ENCODE measurements at regions not wholly inside any gene's neighbourhood (a gene's known extent, or its start where the extent isn't known, plus 50 kb on each side); places are given as distances from the start of the nearest gene placed in this dataset.

DNA sequence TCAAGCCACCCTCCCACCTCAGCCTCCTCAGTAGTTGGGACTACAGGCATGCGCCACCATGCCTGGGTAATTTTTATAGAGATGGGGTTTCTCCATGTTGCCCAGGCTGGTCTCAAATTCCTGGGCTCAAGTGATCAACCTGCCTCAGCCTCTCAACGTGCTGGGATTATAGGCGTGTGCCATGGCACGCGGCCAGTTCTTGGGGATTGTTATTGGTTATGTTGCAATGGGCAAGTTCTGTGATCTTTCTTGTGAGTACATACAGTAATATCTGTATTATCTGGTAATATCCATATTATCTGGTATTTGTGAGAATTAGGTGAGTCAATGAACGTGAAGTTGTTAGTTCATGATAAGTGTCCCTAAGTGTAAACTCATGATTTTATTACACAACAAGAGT, 90.3 kb upstream of the TBL1X start:
- ATAC-seq (no peak), DNase-seq (ENCODE audit: low spot score) (no peak)
- Histone ChIP-seq H3F3A (replicated peaks; ENCODE audit: low read depth) (no peaks in the 10 kb centered on the region), H3K36me3 (ENCODE audit: insufficient read depth) (no peaks in the 10 kb centered on the region), H3K4me3 (no peak overlapping the region), H3K9me2 (ENCODE audit: insufficient read depth) (no peaks in the 10 kb centered on the region), H3K4me2 (no peak overlapping the region), H4K20me1 (replicated peaks; ENCODE audit: insufficient read depth) (no peaks in the 10 kb centered on the region), H3K27ac (ENCODE audit: low read depth) (no peak overlapping the region), H3K4me1 (ENCODE audit: insufficient read depth) (no peaks in the 10 kb centered on the region), H3K27me3 (ENCODE audit: insufficient read depth) (no peaks in the 10 kb centered on the region), H3K79me2 (replicated peaks; ENCODE audit: insufficient read depth) (no peaks in the 10 kb centered on the region), H2AFZ (no peak overlapping the region)
- no peak for TF ChIP-seq STAT1 (IDR thresholded peaks at IDR 0.05; ENCODE audit: unreplicated experiment)
- no peak for TF ChIP-seq EZH2 (IDR thresholded peaks at IDR 0.05; ENCODE audit: low read depth, unreplicated experiment)
- no peak for TF ChIP-seq CREB1 (CRISPR knock-in tag; IDR thresholded peaks at IDR 0.05; ENCODE audit: low read depth)
- TF ChIP-seq JUNB (IDR thresholded peaks at IDR 0.05; ENCODE audit: unreplicated experiment) = no peak
- no peak for TF ChIP-seq ZNF114 (CRISPR knock-in tag; IDR thresholded peaks at IDR 0.05)
- TF ChIP-seq NANOG (IDR thresholded peaks at IDR 0.05; ENCODE audit: borderline replicate concordance) = no peak
- TF ChIP-seq, protein P1, sequence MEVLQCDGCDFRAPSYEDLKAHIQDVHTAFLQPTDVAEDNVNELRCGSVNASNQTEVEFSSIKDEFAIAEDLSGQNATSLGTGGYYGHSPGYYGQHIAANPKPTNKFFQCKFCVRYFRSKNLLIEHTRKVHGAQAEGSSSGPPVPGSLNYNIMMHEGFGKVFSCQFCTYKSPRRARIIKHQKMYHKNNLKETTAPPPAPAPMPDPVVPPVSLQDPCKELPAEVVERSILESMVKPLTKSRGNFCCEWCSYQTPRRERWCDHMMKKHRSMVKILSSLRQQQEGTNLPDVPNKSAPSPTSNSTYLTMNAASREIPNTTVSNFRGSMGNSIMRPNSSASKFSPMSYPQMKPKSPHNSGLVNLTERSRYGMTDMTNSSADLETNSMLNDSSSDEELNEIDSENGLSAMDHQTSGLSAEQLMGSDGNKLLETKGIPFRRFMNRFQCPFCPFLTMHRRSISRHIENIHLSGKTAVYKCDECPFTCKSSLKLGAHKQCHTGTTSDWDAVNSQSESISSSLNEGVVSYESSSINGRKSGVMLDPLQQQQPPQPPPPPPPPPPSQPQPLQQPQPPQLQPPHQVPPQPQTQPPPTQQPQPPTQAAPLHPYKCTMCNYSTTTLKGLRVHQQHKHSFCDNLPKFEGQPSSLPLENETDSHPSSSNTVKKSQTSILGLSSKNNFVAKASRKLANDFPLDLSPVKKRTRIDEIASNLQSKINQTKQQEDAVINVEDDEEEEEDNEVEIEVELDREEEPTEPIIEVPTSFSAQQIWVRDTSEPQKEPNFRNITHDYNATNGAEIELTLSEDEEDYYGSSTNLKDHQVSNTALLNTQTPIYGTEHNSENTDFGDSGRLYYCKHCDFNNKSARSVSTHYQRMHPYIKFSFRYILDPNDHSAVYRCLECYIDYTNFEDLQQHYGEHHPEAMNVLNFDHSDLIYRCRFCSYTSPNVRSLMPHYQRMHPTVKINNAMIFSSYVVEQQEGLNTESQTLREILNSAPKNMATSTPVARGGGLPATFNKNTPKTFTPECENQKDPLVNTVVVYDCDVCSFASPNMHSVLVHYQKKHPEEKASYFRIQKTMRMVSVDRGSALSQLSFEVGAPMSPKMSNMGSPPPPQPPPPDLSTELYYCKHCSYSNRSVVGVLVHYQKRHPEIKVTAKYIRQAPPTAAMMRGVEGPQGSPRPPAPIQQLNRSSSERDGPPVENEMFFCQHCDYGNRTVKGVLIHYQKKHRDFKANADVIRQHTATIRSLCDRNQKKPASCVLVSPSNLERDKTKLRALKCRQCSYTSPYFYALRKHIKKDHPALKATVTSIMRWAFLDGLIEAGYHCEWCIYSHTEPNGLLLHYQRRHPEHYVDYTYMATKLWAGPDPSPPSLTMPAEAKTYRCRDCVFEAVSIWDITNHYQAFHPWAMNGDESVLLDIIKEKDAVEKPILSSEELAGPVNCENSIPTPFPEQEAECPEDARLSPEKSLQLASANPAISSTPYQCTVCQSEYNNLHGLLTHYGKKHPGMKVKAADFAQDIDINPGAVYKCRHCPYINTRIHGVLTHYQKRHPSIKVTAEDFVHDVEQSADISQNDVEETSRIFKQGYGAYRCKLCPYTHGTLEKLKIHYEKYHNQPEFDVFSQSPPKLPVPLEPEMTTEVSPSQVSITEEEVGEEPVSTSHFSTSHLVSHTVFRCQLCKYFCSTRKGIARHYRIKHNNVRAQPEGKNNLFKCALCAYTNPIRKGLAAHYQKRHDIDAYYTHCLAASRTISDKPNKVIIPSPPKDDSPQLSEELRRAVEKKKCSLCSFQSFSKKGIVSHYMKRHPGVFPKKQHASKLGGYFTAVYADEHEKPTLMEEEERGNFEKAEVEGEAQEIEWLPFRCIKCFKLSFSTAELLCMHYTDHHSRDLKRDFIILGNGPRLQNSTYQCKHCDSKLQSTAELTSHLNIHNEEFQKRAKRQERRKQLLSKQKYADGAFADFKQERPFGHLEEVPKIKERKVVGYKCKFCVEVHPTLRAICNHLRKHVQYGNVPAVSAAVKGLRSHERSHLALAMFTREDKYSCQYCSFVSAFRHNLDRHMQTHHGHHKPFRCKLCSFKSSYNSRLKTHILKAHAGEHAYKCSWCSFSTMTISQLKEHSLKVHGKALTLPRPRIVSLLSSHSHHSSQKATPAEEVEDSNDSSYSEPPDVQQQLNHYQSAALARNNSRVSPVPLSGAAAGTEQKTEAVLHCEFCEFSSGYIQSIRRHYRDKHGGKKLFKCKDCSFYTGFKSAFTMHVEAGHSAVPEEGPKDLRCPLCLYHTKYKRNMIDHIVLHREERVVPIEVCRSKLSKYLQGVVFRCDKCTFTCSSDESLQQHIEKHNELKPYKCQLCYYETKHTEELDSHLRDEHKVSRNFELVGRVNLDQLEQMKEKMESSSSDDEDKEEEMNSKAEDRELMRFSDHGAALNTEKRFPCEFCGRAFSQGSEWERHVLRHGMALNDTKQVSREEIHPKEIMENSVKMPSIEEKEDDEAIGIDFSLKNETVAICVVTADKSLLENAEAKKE (CRISPR knock-in tag; IDR thresholded peaks at IDR 0.05) = no peak
- TF ChIP-seq ZNF331 (CRISPR knock-in tag; IDR thresholded peaks at IDR 0.05; ENCODE audit: low read depth) = no peak
- TF ChIP-seq EZH2phosphoT487 (IDR thresholded peaks at IDR 0.05; ENCODE audit: unreplicated experiment) = no peak
- no peak for TF ChIP-seq POLR2AphosphoS5 (IDR thresholded peaks at IDR 0.05; ENCODE audit: low read depth)
- TF ChIP-seq, protein P2, sequence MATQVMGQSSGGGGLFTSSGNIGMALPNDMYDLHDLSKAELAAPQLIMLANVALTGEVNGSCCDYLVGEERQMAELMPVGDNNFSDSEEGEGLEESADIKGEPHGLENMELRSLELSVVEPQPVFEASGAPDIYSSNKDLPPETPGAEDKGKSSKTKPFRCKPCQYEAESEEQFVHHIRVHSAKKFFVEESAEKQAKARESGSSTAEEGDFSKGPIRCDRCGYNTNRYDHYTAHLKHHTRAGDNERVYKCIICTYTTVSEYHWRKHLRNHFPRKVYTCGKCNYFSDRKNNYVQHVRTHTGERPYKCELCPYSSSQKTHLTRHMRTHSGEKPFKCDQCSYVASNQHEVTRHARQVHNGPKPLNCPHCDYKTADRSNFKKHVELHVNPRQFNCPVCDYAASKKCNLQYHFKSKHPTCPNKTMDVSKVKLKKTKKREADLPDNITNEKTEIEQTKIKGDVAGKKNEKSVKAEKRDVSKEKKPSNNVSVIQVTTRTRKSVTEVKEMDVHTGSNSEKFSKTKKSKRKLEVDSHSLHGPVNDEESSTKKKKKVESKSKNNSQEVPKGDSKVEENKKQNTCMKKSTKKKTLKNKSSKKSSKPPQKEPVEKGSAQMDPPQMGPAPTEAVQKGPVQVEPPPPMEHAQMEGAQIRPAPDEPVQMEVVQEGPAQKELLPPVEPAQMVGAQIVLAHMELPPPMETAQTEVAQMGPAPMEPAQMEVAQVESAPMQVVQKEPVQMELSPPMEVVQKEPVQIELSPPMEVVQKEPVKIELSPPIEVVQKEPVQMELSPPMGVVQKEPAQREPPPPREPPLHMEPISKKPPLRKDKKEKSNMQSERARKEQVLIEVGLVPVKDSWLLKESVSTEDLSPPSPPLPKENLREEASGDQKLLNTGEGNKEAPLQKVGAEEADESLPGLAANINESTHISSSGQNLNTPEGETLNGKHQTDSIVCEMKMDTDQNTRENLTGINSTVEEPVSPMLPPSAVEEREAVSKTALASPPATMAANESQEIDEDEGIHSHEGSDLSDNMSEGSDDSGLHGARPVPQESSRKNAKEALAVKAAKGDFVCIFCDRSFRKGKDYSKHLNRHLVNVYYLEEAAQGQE (IDR thresholded peaks at IDR 0.05; ENCODE audit: unreplicated experiment) = no peak
- TF ChIP-seq, protein P3, sequence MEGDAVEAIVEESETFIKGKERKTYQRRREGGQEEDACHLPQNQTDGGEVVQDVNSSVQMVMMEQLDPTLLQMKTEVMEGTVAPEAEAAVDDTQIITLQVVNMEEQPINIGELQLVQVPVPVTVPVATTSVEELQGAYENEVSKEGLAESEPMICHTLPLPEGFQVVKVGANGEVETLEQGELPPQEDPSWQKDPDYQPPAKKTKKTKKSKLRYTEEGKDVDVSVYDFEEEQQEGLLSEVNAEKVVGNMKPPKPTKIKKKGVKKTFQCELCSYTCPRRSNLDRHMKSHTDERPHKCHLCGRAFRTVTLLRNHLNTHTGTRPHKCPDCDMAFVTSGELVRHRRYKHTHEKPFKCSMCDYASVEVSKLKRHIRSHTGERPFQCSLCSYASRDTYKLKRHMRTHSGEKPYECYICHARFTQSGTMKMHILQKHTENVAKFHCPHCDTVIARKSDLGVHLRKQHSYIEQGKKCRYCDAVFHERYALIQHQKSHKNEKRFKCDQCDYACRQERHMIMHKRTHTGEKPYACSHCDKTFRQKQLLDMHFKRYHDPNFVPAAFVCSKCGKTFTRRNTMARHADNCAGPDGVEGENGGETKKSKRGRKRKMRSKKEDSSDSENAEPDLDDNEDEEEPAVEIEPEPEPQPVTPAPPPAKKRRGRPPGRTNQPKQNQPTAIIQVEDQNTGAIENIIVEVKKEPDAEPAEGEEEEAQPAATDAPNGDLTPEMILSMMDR (conservative IDR thresholded peaks at IDR 0.05; ENCODE audit: low read depth in 2 of 2) = no peak
- TF ChIP-seq, protein P4, sequence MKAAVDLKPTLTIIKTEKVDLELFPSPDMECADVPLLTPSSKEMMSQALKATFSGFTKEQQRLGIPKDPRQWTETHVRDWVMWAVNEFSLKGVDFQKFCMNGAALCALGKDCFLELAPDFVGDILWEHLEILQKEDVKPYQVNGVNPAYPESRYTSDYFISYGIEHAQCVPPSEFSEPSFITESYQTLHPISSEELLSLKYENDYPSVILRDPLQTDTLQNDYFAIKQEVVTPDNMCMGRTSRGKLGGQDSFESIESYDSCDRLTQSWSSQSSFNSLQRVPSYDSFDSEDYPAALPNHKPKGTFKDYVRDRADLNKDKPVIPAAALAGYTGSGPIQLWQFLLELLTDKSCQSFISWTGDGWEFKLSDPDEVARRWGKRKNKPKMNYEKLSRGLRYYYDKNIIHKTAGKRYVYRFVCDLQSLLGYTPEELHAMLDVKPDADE (IDR thresholded peaks at IDR 0.05) = no peak
- no peaks in the 10 kb centered on the region for H3K27me3 Mint-ChIP-seq (ENCODE audit: insufficient read depth, low read depth, poor library complexity)
- no peak overlapping the region for H3K27ac Mint-ChIP-seq
- H3K4me1 Mint-ChIP-seq = no peaks in the 10 kb centered on the region
- no peak overlapping the region for H3K4me3 Mint-ChIP-seq
- no peaks in the 10 kb centered on the region for H3K9me3 Mint-ChIP-seq
- no peaks in the 10 kb centered on the region for H3K36me3 Mint-ChIP-seq (ENCODE audit: low read depth)

All from GM23338 (cell line).